ENCODE measurements at regions not wholly inside any gene's neighbourhood (a gene's known extent, or its start where the extent isn't known, plus 50 kb on each side); places are given as distances from the start of the nearest gene placed in this dataset.
"Not testable (repeated sequence)": the region's sequence is repeated elsewhere in the genome, so short reads cannot be mapped to it uniquely, and the experiment has no call there.

GRCh38 chr5:96112123-96112670 lies 150.5 kb upstream of the ELL2 start:
- no peak for DNase-seq (ENCODE audit: extremely low read depth in 1 of 2, low read depth in 1 of 2)

GRCh38 chr5:96111080-96111756 lies 149.6 kb upstream of the ELL2 start:
- no peak for DNase-seq (ENCODE audit: extremely low read depth in 1 of 2, low read depth in 1 of 2)

DNA sequence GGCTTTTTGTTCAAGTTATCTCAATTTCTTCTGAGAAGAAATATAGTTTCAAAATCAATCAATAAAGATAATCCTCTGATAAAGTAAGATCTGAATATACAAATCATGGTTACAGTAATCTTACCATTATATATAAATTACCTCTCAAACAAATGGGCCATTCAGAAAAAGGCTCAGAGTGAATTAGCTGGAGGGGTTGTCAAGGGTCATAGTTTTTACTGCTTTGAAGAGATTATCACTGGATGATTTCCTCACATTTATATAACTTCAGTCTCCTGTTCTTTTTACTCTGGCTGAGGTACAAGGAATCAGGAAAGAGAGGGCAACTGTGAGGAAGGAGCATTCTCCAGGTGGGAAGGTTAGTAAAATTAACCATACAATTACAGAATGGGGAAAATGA lies 148.6 kb upstream of the ELL2 start:
- no peak for DNase-seq (ENCODE audit: extremely low read depth in 1 of 2, low read depth in 1 of 2)

- DNase-seq (ENCODE audit: extremely low read depth in 1 of 2, low read depth in 1 of 2): not testable (repeated sequence)
Observed at GRCh38 chr5:96108629-96109028, 147.0 kb upstream of the ELL2 start.

DNA sequence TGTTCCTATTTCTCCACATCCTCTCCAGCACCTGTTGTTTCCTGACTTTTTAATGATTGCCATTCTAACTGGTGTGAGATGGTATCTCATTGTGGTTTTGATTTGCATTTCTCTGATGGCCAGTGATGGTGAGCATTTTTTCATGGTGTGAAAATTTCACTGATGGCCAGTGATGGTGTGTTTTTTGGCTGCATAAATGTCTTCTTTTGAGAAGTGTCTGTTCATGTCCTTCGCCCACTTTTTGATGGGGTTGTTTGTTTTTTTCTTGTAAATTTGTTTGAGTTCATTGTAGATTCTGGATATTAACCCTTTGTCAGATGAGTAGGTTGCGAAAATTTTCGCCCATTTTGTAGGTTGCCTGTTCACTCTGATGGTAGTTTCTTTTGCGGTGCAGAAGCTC lies 142.2 kb upstream of the ELL2 start:
- not testable (repeated sequence) for DNase-seq (ENCODE audit: extremely low read depth in 1 of 2, low read depth in 1 of 2)

GRCh38 chr5:96101358-96102089 lies 139.9 kb upstream of the ELL2 start:
- DNase-seq (ENCODE audit: extremely low read depth in 1 of 2, low read depth in 1 of 2): no peak

DNA sequence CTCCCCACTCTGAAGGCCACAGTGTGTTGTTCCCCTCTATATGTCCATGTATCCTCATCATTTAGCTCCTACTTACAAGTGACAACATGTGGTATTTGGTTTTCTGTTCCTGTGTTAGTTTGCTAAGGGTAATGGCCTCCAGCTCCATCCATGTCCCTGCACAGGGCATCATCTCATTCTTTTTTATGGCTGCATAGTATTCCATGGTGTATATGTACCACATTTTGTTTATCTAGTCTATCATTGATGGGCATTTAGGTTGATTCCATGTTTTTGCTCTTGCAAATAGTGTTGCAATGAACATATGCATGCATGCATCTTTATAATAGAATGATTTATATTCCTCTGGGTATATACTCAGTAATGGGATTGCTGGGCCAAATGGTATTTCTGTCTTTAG lies 135.8 kb upstream of the ELL2 start:
- not testable (repeated sequence) for DNase-seq (ENCODE audit: extremely low read depth in 1 of 2, low read depth in 1 of 2)

DNA sequence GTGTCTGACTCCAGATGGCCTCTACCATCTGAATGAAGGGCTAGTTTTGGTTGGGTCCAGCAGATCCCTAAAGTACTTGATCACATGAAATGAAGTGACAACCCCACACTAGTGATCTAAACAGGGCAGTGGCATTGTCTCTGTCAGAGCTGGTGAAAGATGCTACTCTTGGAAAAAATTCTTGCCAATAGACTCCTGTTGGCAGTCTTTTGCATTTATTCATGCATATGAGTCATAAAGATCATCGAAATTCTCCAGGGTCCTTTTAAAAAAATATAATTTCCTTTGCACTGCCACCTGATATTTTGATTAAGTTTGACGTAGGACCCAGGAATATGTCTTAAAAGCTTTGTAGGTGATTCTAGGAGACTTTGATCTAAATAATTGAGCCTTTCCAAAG lies 135.1 kb upstream of the ELL2 start:
- no peak for DNase-seq (ENCODE audit: extremely low read depth in 1 of 2, low read depth in 1 of 2)

GRCh38 chr5:96094904-96095303 lies 133.3 kb upstream of the ELL2 start:
- no peak for DNase-seq (ENCODE audit: extremely low read depth in 1 of 2, low read depth in 1 of 2)

DNA sequence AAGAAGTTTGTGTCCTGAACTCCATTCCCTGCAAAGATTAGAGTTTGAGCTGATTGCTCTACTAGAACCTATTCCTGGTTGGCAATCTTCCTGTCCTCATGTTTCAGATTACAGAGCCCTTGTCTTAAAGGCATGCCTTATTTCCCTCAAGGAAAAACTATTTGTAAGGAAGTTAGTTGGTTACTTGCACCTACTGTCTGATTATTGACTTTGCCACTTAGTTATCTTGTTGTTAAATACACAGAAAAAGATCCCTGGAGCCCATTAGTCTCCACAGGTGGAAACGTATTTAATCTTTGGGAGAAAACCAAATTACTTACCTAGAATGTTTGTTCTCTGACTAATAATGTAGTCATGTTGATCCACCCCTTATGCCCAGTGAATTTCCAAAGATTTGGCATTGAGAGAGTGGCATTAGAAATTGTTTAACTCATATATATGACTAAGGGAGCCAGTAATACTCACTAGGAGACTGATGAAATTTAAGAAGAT lies 132.3 kb upstream of the ELL2 start:
- DNase-seq (ENCODE audit: extremely low read depth in 1 of 2, low read depth in 1 of 2): no peak

- no peak for DNase-seq (ENCODE audit: extremely low read depth in 1 of 2, low read depth in 1 of 2)
Observed at GRCh38 chr5:96093340-96093739, 131.7 kb upstream of the ELL2 start.

DNA sequence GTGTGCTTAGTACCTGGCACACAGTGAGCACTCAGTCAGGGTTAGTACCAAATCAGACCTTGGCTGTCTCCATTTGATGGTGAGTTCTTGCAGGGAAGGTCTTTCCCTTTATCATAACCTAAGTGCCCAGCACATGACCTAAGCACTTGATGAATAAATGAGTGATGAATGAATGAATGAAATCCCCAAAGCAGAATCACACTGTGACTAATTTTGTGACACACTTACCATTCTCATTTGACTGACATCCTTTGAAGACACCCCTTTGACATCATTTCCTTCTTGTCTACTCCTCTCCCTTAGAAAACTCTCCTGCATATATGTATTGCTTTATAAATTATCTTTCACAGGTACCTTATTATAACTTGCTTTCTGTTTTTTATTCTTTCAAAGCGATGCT lies 130.2 kb upstream of the ELL2 start:
- no peak for DNase-seq (ENCODE audit: extremely low read depth in 1 of 2, low read depth in 1 of 2)

DNA sequence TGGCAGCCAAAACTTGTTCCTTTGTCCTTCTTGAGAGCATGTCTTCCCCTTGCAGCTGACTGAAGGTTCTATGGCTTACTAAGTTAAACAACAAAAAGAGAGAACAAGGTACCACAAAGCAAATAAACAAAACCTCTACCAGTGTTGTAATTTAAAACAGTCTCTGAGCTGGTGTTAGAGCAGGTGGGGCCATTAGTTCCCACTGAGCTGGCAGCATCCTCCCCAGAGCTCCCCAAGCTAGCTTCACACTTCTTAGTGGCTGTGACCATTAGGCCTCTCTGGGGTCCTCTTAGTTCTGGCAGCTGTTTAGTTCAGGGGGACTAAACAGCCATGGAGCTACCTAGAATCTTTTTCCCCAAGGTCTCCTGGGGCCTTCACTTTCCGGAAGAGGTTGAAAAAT lies 128.6 kb upstream of the ELL2 start:
- no peak for DNase-seq (ENCODE audit: extremely low read depth in 1 of 2, low read depth in 1 of 2)

DNA sequence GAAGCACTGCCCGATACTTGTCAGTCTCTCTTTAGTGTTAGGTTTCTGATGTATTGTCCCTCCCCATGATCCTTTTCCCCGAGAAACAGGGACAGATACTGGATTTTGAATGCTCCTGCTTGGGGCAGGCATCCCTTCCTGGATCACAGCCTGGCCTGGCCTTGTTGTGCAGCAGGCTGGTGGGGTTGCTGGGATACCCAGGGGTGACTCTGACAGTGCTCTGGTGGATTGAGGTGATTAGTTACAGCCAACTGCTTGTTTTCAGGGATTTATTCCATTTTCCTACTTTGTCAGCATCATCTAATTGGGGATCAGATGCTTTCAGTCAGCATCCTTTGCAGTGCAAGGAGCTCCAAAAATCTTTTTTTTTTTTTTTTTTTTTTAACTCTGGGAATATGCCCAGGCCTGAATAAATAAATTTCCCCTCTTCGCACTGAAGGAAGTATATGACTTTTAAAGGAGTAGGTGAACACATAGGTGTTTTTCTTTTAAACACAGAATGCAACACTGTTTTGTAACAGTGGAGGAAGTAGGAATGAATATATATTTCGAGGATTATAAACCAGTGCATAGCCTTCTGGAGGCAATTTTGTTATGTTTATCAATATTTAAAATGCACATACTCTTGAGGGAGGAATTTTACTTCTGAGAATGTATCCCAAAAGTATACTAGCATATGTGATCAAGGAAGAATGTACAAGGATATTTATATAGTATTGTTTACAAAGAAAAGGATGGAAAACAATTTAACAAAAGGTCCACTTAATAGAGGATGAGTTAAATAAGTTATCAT lies 127.3 kb upstream of the ELL2 start:
- DNase-seq (ENCODE audit: extremely low read depth in 1 of 2, low read depth in 1 of 2): no peak

DNA sequence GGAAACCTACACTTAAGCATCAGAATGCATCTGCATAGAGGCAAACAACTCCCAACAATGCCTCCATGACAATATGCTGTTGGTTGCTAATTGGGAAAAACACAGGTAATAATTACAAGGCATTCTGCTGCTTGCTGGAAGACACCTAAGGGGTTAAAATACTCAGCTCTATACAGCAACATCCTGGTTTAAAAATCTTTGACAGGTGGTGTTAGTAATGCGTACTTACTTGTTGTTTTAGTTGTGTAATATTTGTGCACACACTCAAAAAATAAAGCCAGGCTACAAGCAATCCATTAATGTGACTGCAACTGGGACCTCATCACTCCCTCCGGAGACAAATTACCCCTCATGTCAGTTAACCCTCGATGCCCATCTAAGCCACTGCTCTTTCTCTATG lies 126.3 kb upstream of the ELL2 start:
- DNase-seq (ENCODE audit: extremely low read depth in 1 of 2, low read depth in 1 of 2): no peak

DNA sequence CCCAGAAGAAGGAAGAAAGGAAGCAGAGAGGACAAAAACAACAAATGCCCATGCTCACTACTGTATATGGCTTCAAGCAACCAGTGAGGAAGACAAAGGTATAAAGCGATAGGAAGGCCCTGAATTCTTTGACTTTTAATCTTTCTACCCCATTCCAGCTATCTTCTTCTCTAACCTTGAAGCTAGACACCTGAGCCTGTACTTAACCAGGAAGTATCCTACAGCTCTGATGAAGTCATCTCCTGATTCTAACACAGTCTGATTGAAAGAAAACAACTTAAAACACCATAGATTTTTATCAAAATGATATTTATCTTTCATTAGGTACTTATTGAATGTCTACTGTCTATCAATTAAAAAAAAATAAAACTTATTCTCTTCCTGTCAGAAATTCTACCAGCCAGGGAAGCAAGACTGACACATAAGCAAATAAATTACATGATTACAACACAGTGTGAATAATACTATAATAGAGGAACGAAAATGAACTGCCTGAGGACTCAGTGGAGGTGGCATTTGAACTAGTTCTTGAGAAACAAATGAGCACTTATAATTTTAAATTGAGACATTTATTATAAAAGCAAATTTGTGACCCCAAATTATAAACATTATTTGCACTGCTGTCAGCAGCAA lies 123.3 kb upstream of the ELL2 start:
- DNase-seq (ENCODE audit: extremely low read depth in 1 of 2, low read depth in 1 of 2): no peak

- DNase-seq (ENCODE audit: extremely low read depth in 1 of 2, low read depth in 1 of 2): no peak
Observed at GRCh38 chr5:96083361-96083881, 121.8 kb upstream of the ELL2 start.

- DNase-seq (ENCODE audit: extremely low read depth in 1 of 2, low read depth in 1 of 2): no peak
Observed at GRCh38 chr5:96081276-96081858, 119.7 kb upstream of the ELL2 start.

- no peak for DNase-seq (ENCODE audit: extremely low read depth in 1 of 2, low read depth in 1 of 2)
Observed at GRCh38 chr5:96080557-96080956, 118.9 kb upstream of the ELL2 start.

DNA sequence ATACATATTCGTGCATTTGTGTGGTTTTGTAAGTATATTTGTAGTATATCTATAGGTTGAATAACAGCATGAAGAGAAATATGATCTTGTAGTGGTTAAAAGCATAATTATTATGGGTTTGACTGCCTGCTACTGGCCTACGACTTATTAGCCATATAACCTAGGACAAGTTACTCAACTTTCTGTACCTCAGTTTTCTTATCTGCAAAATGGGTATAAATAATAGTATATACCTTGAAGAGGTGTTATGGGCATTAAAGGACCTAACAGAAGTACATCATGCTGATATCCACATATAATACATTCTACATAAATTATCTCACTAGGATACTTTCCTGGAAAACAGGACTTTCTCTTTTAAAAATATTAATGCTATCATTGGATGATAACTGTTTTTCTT lies 118.3 kb upstream of the ELL2 start:
- DNase-seq (ENCODE audit: extremely low read depth in 1 of 2, low read depth in 1 of 2): no peak
